ENCODE measurements at regions not wholly inside any gene's neighbourhood (a gene's known extent, or its start where the extent isn't known, plus 50 kb on each side); places are given as distances from the start of the nearest gene placed in this dataset.

- Histone ChIP-seq H2BK5ac (ENCODE audit: low read length) (no peak overlapping the region), H2BK120ac (ENCODE audit: low read depth, low read length) (no peak overlapping the region), H4K91ac (ENCODE audit: low read depth, low read length, poor library complexity) (no peak overlapping the region), H3K4me2 (ENCODE audit: insufficient read depth, low read length, poor library complexity, severe bottlenecking) (no peak overlapping the region), H3K27me3 (ENCODE audit: control insufficient read depth in 3 of 3, insufficient read depth in 3 of 3, low read depth in 1 of 3, low read length in 3 of 3) (no peaks in the 10 kb centered on the region), H2AFZ (ENCODE audit: low read length) (no peak overlapping the region), H4K8ac (ENCODE audit: low read depth, low read length) (no peak overlapping the region), H3K79me1 (ENCODE audit: low read depth, low read length) (no peaks in the 10 kb centered on the region), H3K4ac (ENCODE audit: low read length) (no peak overlapping the region), H3K18ac (ENCODE audit: low read length) (no peak overlapping the region), H2BK15ac (ENCODE audit: low read length) (no peak overlapping the region), H3K14ac (ENCODE audit: low read length) (no peak overlapping the region), H3K27ac (replicated peaks; ENCODE audit: low read length) (no peak overlapping the region), H3K9me3 (replicated peaks in 1 of 2; ENCODE audit: control insufficient read depth in 2 of 2, insufficient read depth in 1 of 2, low read depth in 1 of 2, low read length in 2 of 2) (peaks cover 0 to 2% of the 10 kb centered on the region in 2 donors), H3K23ac (ENCODE audit: low read depth, low read length, poor library complexity) (no peak overlapping the region), H2BK12ac (ENCODE audit: low read length) (no peak overlapping the region), H3K36me3 (replicated peaks in 1 of 2; ENCODE audit: control insufficient read depth in 2 of 2, insufficient read depth in 2 of 2, low read length in 2 of 2) (no peaks in the 10 kb centered on the region), H3K4me1 (ENCODE audit: control insufficient read depth in 2 of 2, insufficient read depth in 1 of 2, low read depth in 1 of 2, low read length in 2 of 2) (no peaks in the 10 kb centered on the region), H2AK5ac (ENCODE audit: low read depth, low read length) (no peak overlapping the region), H3K9ac (ENCODE audit: low read depth, low read length, poor library complexity) (no peak overlapping the region), H3K4me3 (ENCODE audit: low read length in 2 of 2) (no peak overlapping the region)
- WGBS, 2 donors (ENCODE audit: extremely low coverage in 2 of 2, insufficient read length in 2 of 2, insufficient replicate concordance in 1 of 2), result no CpG with 5 or more reads among the region's 4 CpGs
- DNase-seq (ENCODE audit: low spot score), result no peak
Observed at GRCh38 chr4:17418010-17418409, 93.9 kb downstream of the QDPR start.

- Histone ChIP-seq H3K14ac (ENCODE audit: low read length) (peak overlapping the region; percentile 28), H3K79me1 (ENCODE audit: low read depth, low read length) (no peaks in the 10 kb centered on the region), H2BK12ac (ENCODE audit: low read length) (no peak overlapping the region), H2AFZ (ENCODE audit: low read length) (no peak overlapping the region), H3K27ac (replicated peaks; ENCODE audit: low read length) (no peak overlapping the region), H2BK5ac (ENCODE audit: low read length) (no peak overlapping the region), H2AK5ac (ENCODE audit: low read depth, low read length) (no peak overlapping the region), H3K4ac (ENCODE audit: low read length) (no peak overlapping the region), H3K36me3 (replicated peaks in 1 of 2; ENCODE audit: control insufficient read depth in 2 of 2, insufficient read depth in 2 of 2, low read length in 2 of 2) (no peaks in the 10 kb centered on the region), H4K8ac (ENCODE audit: low read depth, low read length) (peak overlapping the region; percentile 86), H3K9ac (ENCODE audit: low read depth, low read length, poor library complexity) (no peak overlapping the region), H3K27me3 (ENCODE audit: control insufficient read depth in 3 of 3, insufficient read depth in 3 of 3, low read depth in 1 of 3, low read length in 3 of 3) (peaks cover 0 to 4% (median 0%) of the 10 kb centered on the region in 3 experiments), H3K4me1 (ENCODE audit: control insufficient read depth in 2 of 2, insufficient read depth in 1 of 2, low read depth in 1 of 2, low read length in 2 of 2) (no peaks in the 10 kb centered on the region), H3K9me3 (replicated peaks in 1 of 2; ENCODE audit: control insufficient read depth in 2 of 2, insufficient read depth in 1 of 2, low read depth in 1 of 2, low read length in 2 of 2) (peaks cover 0 to 2% of the 10 kb centered on the region in 2 donors), H4K91ac (ENCODE audit: low read depth, low read length, poor library complexity) (no peak overlapping the region), H3K4me2 (ENCODE audit: insufficient read depth, low read length, poor library complexity, severe bottlenecking) (no peak overlapping the region), H2BK120ac (ENCODE audit: low read depth, low read length) (no peak overlapping the region), H3K23ac (ENCODE audit: low read depth, low read length, poor library complexity) (no peak overlapping the region), H2BK15ac (ENCODE audit: low read length) (no peak overlapping the region), H3K18ac (ENCODE audit: low read length) (no peak overlapping the region), H3K4me3 (ENCODE audit: low read length in 2 of 2) (no peak overlapping the region)
- no peak for DNase-seq (ENCODE audit: low spot score)
- WGBS, 2 donors (ENCODE audit: extremely low coverage in 2 of 2, insufficient read length in 2 of 2, insufficient replicate concordance in 1 of 2), result no CpG with 5 or more reads among the region's 34 CpGs
Observed at GRCh38 chr4:17414392-17414791, 97.5 kb downstream of the QDPR start.

- Histone ChIP-seq H3K9me3 (replicated peaks in 1 of 2; ENCODE audit: control insufficient read depth in 2 of 2, insufficient read depth in 1 of 2, low read depth in 1 of 2, low read length in 2 of 2) (no peaks in the 10 kb centered on the region), H2BK12ac (ENCODE audit: low read length) (no peak overlapping the region), H3K23ac (ENCODE audit: low read depth, low read length, poor library complexity) (no peak overlapping the region), H3K18ac (ENCODE audit: low read length) (no peak overlapping the region), H3K27me3 (ENCODE audit: control insufficient read depth in 3 of 3, insufficient read depth in 3 of 3, low read depth in 1 of 3, low read length in 3 of 3) (no peaks in the 10 kb centered on the region), H4K8ac (ENCODE audit: low read depth, low read length) (no peak overlapping the region), H3K14ac (ENCODE audit: low read length) (no peak overlapping the region), H2BK15ac (ENCODE audit: low read length) (no peak overlapping the region), H3K27ac (replicated peaks; ENCODE audit: low read length) (no peak overlapping the region), H3K79me1 (ENCODE audit: low read depth, low read length) (no peaks in the 10 kb centered on the region), H3K36me3 (replicated peaks in 1 of 2; ENCODE audit: control insufficient read depth in 2 of 2, insufficient read depth in 2 of 2, low read length in 2 of 2) (no peaks in the 10 kb centered on the region), H2AFZ (ENCODE audit: low read length) (no peak overlapping the region), H3K4me3 (ENCODE audit: low read length in 2 of 2) (no peak overlapping the region), H2AK5ac (ENCODE audit: low read depth, low read length) (no peak overlapping the region), H2BK5ac (ENCODE audit: low read length) (no peak overlapping the region), H4K91ac (ENCODE audit: low read depth, low read length, poor library complexity) (no peak overlapping the region), H3K4me2 (ENCODE audit: insufficient read depth, low read length, poor library complexity, severe bottlenecking) (no peak overlapping the region), H2BK120ac (ENCODE audit: low read depth, low read length) (no peak overlapping the region), H3K4me1 (ENCODE audit: control insufficient read depth in 2 of 2, insufficient read depth in 1 of 2, low read depth in 1 of 2, low read length in 2 of 2) (no peaks in the 10 kb centered on the region), H3K4ac (ENCODE audit: low read length) (no peak overlapping the region), H3K9ac (ENCODE audit: low read depth, low read length, poor library complexity) (no peak overlapping the region)
- DNase-seq (ENCODE audit: low spot score), result no peak
- no CpG with 5 or more reads among the region's 4 CpGs for WGBS, 2 donors (ENCODE audit: extremely low coverage in 2 of 2, insufficient read length in 2 of 2, insufficient replicate concordance in 1 of 2)
Observed at GRCh38 chr4:17400686-17401085, 111.2 kb downstream of the QDPR start.

- WGBS, 2 donors (ENCODE audit: extremely low coverage in 2 of 2, insufficient read length in 2 of 2, insufficient replicate concordance in 1 of 2), result no CpG with 5 or more reads among the region's 3 CpGs
- DNase-seq (ENCODE audit: low spot score), result no peak
- no peak overlapping the region for H2AK5ac ChIP-seq (ENCODE audit: low read depth, low read length)
Observed at GRCh38 chr4:17398805-17399204, 113.1 kb downstream of the QDPR start.

More at GRCh38 chr4:17398805-17399204, 113.1 kb downstream of the QDPR start:
- H3K27ac ChIP-seq (replicated peaks; ENCODE audit: low read length), result no peak overlapping the region
- no peaks in the 10 kb centered on the region for H3K27me3 ChIP-seq (ENCODE audit: control insufficient read depth in 3 of 3, insufficient read depth in 3 of 3, low read depth in 1 of 3, low read length in 3 of 3)
- H3K9me3 ChIP-seq (replicated peaks in 1 of 2; ENCODE audit: control insufficient read depth in 2 of 2, insufficient read depth in 1 of 2, low read depth in 1 of 2, low read length in 2 of 2), result no peaks in the 10 kb centered on the region
- no peak overlapping the region for H3K23ac ChIP-seq (ENCODE audit: low read depth, low read length, poor library complexity)
- no peak overlapping the region for H2BK5ac ChIP-seq (ENCODE audit: low read length)
- no peaks in the 10 kb centered on the region for H3K79me1 ChIP-seq (ENCODE audit: low read depth, low read length)
- H3K4me1 ChIP-seq (ENCODE audit: control insufficient read depth in 2 of 2, insufficient read depth in 1 of 2, low read depth in 1 of 2, low read length in 2 of 2), result no peaks in the 10 kb centered on the region
- no peak overlapping the region for H3K4me2 ChIP-seq (ENCODE audit: insufficient read depth, low read length, poor library complexity, severe bottlenecking)
- H3K4ac ChIP-seq (ENCODE audit: low read length), result no peak overlapping the region
- no peak overlapping the region for H3K18ac ChIP-seq (ENCODE audit: low read length)
- no peak overlapping the region for H4K8ac ChIP-seq (ENCODE audit: low read depth, low read length)
- no peak overlapping the region for H2AFZ ChIP-seq (ENCODE audit: low read length)
- H2BK12ac ChIP-seq (ENCODE audit: low read length), result no peak overlapping the region
- H3K14ac ChIP-seq (ENCODE audit: low read length), result no peak overlapping the region
- H3K36me3 ChIP-seq (replicated peaks in 1 of 2; ENCODE audit: control insufficient read depth in 2 of 2, insufficient read depth in 2 of 2, low read length in 2 of 2), result no peaks in the 10 kb centered on the region
- no peak overlapping the region for H2BK15ac ChIP-seq (ENCODE audit: low read length)
- no peak overlapping the region for H3K4me3 ChIP-seq (ENCODE audit: low read length in 2 of 2)
- no peak overlapping the region for H4K91ac ChIP-seq (ENCODE audit: low read depth, low read length, poor library complexity)
- H3K9ac ChIP-seq (ENCODE audit: low read depth, low read length, poor library complexity), result no peak overlapping the region
- no peak overlapping the region for H2BK120ac ChIP-seq (ENCODE audit: low read depth, low read length)

All from neuronal stem cell (in vitro differentiated cells).